ENCODE measurements at regions not wholly inside any gene's neighbourhood (a gene's known extent, or its start where the extent isn't known, plus 50 kb on each side); places are given as distances from the start of the nearest gene placed in this dataset.
A peak's percentile ranks its signal among the peaks of the same experiment; 100 is the strongest.

DNA sequence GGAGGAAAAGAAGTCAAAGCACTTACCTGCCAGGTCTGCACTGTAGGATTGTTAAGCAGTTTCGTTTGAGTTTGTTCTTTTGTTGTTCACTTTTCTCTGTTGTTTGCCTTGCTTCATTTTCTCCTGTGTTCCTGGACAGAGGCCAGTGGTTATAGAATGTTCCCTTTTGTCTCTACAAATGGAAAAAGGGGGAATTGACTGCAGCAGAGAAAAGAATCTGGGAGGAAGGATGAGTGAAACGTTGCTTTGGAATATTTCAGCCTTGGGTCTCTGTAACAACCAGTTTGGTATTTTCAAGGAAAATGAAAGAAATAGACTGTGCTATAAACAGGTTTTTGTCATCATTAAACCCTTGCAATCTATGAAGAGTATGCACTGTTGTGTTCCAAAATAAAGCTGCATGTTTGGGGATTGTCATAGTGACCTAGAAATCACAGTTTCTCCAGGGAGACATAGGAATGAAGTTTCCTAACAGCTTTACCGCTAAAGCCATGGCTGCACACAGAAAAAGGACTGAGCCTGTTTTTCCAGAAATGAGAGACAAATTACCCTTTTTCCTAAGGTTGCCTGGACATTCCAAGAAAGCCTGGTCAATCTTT is 60.8 kb upstream of the HABP2 start:
- no peak overlapping the region for H3K4me3 ChIP-seq (replicated peaks in 1 of 2; ENCODE audit: low read depth in 2 of 2, low read length in 2 of 2)
- no peak for TF ChIP-seq CTCF (IDR thresholded peaks at IDR 0.05; ENCODE audit: low read depth, low read length)
- no peak for DNase-seq (ENCODE audit: low read depth in 2 of 2)

- TF ChIP-seq CTCF (IDR thresholded peaks at IDR 0.05; ENCODE audit: low read depth, low read length), result no peak
- DNase-seq (ENCODE audit: low read depth in 2 of 2), result peak in 1 of 2 donors; percentile 27
- no peak overlapping the region for H3K4me3 ChIP-seq (replicated peaks in 1 of 2; ENCODE audit: low read depth in 2 of 2, low read length in 2 of 2)
These were observed 59.7 kb upstream of the HABP2 start for GRCh38 chr10:113493195-113493594.

DNA sequence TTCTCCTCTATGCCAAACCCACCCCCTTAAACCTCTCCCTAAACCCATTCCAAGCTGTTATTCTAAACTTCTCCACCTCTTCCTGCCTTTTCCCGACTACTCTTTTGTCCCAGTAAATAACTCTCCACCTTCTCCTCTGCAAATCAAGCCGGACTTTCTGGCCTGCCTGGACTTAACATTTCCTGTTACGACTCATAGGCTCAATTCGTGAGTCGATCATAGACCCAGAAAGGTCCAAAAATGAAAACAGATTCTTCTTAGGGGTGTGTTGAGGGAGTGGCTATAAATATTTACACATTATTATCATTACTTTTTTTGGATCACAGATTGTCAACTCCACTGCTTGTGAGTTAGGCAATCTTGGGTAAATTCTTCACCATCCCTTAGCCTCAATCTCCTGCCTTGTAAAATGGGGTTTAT is 59.0 kb upstream of the HABP2 start:
- DNase-seq (ENCODE audit: low read depth in 2 of 2), result no peak
- H3K4me3 ChIP-seq (replicated peaks in 1 of 2; ENCODE audit: low read depth in 2 of 2, low read length in 2 of 2), result no peak overlapping the region
- no peak for TF ChIP-seq CTCF (IDR thresholded peaks at IDR 0.05; ENCODE audit: low read depth, low read length)

- no peak for DNase-seq (ENCODE audit: low read depth in 2 of 2)
- no peak overlapping the region for H3K4me3 ChIP-seq (replicated peaks in 1 of 2; ENCODE audit: low read depth in 2 of 2, low read length in 2 of 2)
- TF ChIP-seq CTCF (IDR thresholded peaks at IDR 0.05; ENCODE audit: low read depth, low read length), result no peak
These were observed 58.1 kb upstream of the HABP2 start for GRCh38 chr10:113494761-113495160.

GRCh38 chr10:113495553-113495952 is 57.3 kb upstream of the HABP2 start:
- TF ChIP-seq CTCF (IDR thresholded peaks at IDR 0.05; ENCODE audit: low read depth, low read length), result no peak
- DNase-seq (ENCODE audit: low read depth in 2 of 2), result no peak
- no peak overlapping the region for H3K4me3 ChIP-seq (replicated peaks in 1 of 2; ENCODE audit: low read depth in 2 of 2, low read length in 2 of 2)

- no peak for TF ChIP-seq CTCF (IDR thresholded peaks at IDR 0.05; ENCODE audit: low read depth, low read length)
- DNase-seq (ENCODE audit: low read depth in 2 of 2), result no peak
- H3K4me3 ChIP-seq (replicated peaks in 1 of 2; ENCODE audit: low read depth in 2 of 2, low read length in 2 of 2), result no peak overlapping the region
These were observed 56.4 kb upstream of the HABP2 start for GRCh38 chr10:113496111-113497109.

Measured in cardiac fibroblast (primary cell).